Neural crest cell (in vitro differentiated cells): ENCODE measurements at regions not wholly inside any gene's neighbourhood (a gene's known extent, or its start where the extent isn't known, plus 50 kb on each side); places are given as distances from the start of the nearest gene placed in this dataset.
"Not testable (repeated sequence)": the region's sequence is repeated elsewhere in the genome, so short reads cannot be mapped to it uniquely, and the experiment has no call there.

Source experiments
- DNase-seq: peaks from one replicate; pipeline ENCODE4 v3.0.0; 2021; ENCODE audit warnings: low read depth, mixed read lengths, low spot score
- H3K27ac Mint-ChIP-seq: one replicate; pipeline ENCODE4 v1.8.0; 2021; ENCODE audit warnings: mild to moderate bottlenecking, mixed read lengths; ENCODE audit not compliant: unreplicated experiment
- H3K27me3 Mint-ChIP-seq: 2 replicates; pipeline ENCODE4 v1.8.0; 2021; ENCODE audit warnings: low read depth, mild to moderate bottlenecking, mixed read lengths
- H3K36me3 Mint-ChIP-seq: 2 replicates; pipeline ENCODE4 v1.8.0; 2021; ENCODE audit warnings: low read depth, mild to moderate bottlenecking, mixed read lengths
- H3K4me1 Mint-ChIP-seq: 2 replicates; pipeline ENCODE4 v1.8.0; 2021; ENCODE audit warnings: mixed read lengths
- H3K4me3 Mint-ChIP-seq: one replicate; pipeline ENCODE4 v1.8.0; 2021; ENCODE audit warnings: mild to moderate bottlenecking, mixed read lengths
- H3K9me3 Mint-ChIP-seq: 2 replicates; pipeline ENCODE4 v1.8.0; 2021; ENCODE audit warnings: mixed read lengths
- CTCF ChIP-seq: fragments of 200-600 bp; sonication (generic); conservative IDR thresholded peaks from 2 replicates; pipeline ENCODE4 v1.5.0; 2021; ENCODE audit warnings: antibody characterized with exemption, mild to moderate bottlenecking

- Mint-ChIP-seq H3K9me3 (no peaks in the 10 kb centered on the region), H3K36me3 (no peaks in the 10 kb centered on the region), H3K27me3 (peaks cover 13% of the 10 kb centered on the region), H3K4me3 (no peak overlapping the region), H3K4me1 (no peaks in the 10 kb centered on the region), H3K27ac (no peak overlapping the region)
- TF ChIP-seq CTCF, result no peak
- DNase-seq, result no peak
Measured at GRCh38 chr16:17037499-17037898, 433.3 kb downstream of the XYLT1 start.

- H3K9me3 Mint-ChIP-seq, result no peaks in the 10 kb centered on the region
- H3K4me1 Mint-ChIP-seq, result no peaks in the 10 kb centered on the region
- no peak for DNase-seq
- H3K36me3 Mint-ChIP-seq, result no peaks in the 10 kb centered on the region
- no peak overlapping the region for H3K27ac Mint-ChIP-seq
- TF ChIP-seq CTCF, result no peak
- H3K4me3 Mint-ChIP-seq, result no peak overlapping the region
- H3K27me3 Mint-ChIP-seq, result peaks cover 13% of the 10 kb centered on the region
Measured at GRCh38 chr16:17038415-17038814, 432.3 kb downstream of the XYLT1 start.

- not testable (repeated sequence) for H3K36me3 Mint-ChIP-seq, H3K4me1 Mint-ChIP-seq
Measured at GRCh38 chr16:17049109-17049508, 421.7 kb downstream of the XYLT1 start.

GRCh38 chr16:17050468-17050867, 420.3 kb downstream of the XYLT1 start:
- no peak overlapping the region for H3K27ac Mint-ChIP-seq
- H3K4me1 Mint-ChIP-seq, result no peaks in the 10 kb centered on the region
- no peak for TF ChIP-seq CTCF
- DNase-seq, result no peak
- H3K27me3 Mint-ChIP-seq, result peaks cover 3% of the 10 kb centered on the region
- H3K4me3 Mint-ChIP-seq, result no peak overlapping the region
- H3K9me3 Mint-ChIP-seq, result peaks cover 10% of the 10 kb centered on the region
- H3K36me3 Mint-ChIP-seq, result peaks cover 4% of the 10 kb centered on the region

More at GRCh38 chr16:17049109-17049508, 421.7 kb downstream of the XYLT1 start:
- peaks cover 10% of the 10 kb centered on the region for H3K9me3 Mint-ChIP-seq
- not testable (repeated sequence) for H3K27me3 Mint-ChIP-seq, DNase-seq, H3K4me3 Mint-ChIP-seq, H3K27ac Mint-ChIP-seq
